AG04450 (cell line): ENCODE measurements at regions not wholly inside any gene's neighbourhood (a gene's known extent, or its start where the extent isn't known, plus 50 kb on each side); places are given as distances from the start of the nearest gene placed in this dataset.
"Not testable (repeated sequence)": the region's sequence is repeated elsewhere in the genome, so short reads cannot be mapped to it uniquely, and the experiment has no call there.

Source experiments
- CTCF ChIA-PET: fragments of 300-600, 350-600 bp; formaldehyde crosslinking; extraction: SDS; loops from one replicate; lab custom pipeline; 2022; ENCODE audit warnings: antibody characterized with exemption, inconsistent platforms; lab: Charles Lee
- POLR2A ChIA-PET: fragments of 350-600 bp; formaldehyde crosslinking; extraction: SDS; loops from one replicate; lab custom pipeline; 2021; ENCODE audit warnings: antibody characterized with exemption, inconsistent platforms; lab: Yijun Ruan, JAX
- DNase-seq: peaks from one replicate; pipeline ENCODE4 v3.0.0-alpha.2; 2011; ENCODE audit warnings: low read depth, low spot score
- H3K27ac ChIP-seq: one replicate; pipeline ENCODE4 v1.5.1; 2012; ENCODE audit warnings: low read depth, low read length, control low read depth
- H3K27me3 ChIP-seq: one replicate; pipeline ENCODE4 v1.6.0; 2012; ENCODE audit warnings: low read length; ENCODE audit not compliant: control insufficient read depth, insufficient read depth
- H3K4me3 ChIP-seq: 2 replicates; pipeline ENCODE4 v1.5.1; 2011; ENCODE audit warnings: mild to moderate bottlenecking, low read depth, low read length, control low read depth
- H3K9me3 ChIP-seq: 2 replicates; pipeline ENCODE4 v1.5.1; 2012; ENCODE audit warnings: low read length; ENCODE audit not compliant: control insufficient read depth, insufficient read depth
- TF ChIP-seq, protein P1 (sequence below): IDR thresholded peaks from 2 replicates; pipeline ENCODE4 v1.5.1; 2011; ENCODE audit warnings: low read depth, low read length, control low read depth, inconsistent platforms

DNA sequence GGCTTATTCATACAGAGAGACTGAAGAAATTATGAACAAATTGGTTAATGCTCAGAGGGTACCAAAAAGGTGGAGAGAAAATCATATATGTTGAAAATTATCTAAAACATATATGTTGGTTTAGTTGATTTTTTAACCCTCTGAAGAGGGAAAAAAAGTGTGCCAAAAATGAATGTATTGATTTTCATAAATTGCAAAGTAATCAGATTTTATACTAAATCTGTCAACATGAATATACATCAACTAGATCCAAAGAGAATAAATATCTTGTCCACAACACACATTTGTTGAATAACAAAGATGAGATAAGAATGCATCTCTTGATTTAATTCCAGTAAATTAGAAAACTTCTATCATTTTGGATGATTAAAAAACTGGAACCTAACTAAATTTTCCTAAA, 125.3 kb upstream of the TACR3 start:
- Histone ChIP-seq H3K9me3 (no peaks in the 10 kb centered on the region; the same call in 1 of the 2 replicates), H3K27ac (no peak overlapping the region), H3K27me3 (no peaks in the 10 kb centered on the region), H3K4me3 (no peak overlapping the region)
- POLR2A ChIA-PET: no interaction called here
- no peak for DNase-seq
- TF ChIP-seq, protein P1, sequence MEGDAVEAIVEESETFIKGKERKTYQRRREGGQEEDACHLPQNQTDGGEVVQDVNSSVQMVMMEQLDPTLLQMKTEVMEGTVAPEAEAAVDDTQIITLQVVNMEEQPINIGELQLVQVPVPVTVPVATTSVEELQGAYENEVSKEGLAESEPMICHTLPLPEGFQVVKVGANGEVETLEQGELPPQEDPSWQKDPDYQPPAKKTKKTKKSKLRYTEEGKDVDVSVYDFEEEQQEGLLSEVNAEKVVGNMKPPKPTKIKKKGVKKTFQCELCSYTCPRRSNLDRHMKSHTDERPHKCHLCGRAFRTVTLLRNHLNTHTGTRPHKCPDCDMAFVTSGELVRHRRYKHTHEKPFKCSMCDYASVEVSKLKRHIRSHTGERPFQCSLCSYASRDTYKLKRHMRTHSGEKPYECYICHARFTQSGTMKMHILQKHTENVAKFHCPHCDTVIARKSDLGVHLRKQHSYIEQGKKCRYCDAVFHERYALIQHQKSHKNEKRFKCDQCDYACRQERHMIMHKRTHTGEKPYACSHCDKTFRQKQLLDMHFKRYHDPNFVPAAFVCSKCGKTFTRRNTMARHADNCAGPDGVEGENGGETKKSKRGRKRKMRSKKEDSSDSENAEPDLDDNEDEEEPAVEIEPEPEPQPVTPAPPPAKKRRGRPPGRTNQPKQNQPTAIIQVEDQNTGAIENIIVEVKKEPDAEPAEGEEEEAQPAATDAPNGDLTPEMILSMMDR: no peak
- CTCF ChIA-PET: no interaction called here

DNA sequence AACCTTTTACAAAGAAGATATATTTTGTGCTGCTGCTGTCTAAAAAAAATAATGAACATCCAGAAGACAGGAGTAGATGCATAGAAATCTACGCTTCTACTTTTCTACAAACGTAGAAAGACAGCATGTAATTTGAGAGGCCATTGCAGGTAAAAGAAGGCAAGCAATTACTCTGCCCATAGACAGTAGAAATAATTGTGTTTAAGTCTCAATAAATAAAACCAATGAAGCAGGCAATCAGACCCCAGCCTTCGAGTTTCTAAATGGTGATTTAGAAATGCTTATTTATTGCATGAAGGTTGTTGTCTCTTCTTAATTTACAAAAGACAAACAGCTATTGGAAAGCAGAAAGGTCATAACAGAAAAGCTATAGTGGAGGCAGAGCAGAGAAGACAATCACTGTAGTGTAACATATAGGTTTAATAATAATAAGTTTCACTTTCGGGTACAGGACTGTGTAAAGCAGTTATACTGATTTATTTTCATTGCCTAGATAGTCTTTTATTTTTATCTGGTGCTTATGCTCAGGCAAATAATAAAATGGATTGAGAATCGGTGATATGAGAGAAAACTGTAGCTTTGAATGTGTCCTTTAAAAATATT, 123.0 kb upstream of the TACR3 start:
- Histone ChIP-seq H3K27ac (no peak overlapping the region), H3K27me3 (no peaks in the 10 kb centered on the region), H3K9me3 (no peaks in the 10 kb centered on the region), H3K4me3 (no peak overlapping the region)
- DNase-seq: no peak
- ChIA-PET CTCF (no interaction called here), POLR2A (no interaction called here)
- TF ChIP-seq, protein P1: no peak

DNA sequence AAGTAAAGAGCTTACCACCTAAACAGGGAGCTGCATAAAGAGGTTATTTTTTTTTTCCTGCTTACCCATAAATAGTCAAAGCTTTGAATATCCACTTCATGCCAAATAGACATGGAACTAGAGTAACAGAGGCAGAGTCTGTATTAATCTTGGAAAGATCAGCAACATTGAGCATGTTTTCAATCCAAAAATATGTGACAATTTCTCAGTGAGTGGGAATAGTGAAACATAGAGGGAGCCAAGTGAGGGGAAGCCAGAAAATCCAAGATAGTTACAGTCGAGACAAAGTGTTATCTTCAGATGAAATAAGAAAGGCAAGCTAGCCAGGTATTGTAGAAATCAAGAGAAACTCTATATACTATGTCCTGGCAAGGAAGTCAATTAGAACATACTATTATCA, 122.3 kb upstream of the TACR3 start:
- Histone ChIP-seq H3K4me3 (no peak overlapping the region), H3K27ac (no peak overlapping the region), H3K27me3 (no peaks in the 10 kb centered on the region), H3K9me3 (peaks cover 3% of the 10 kb centered on the region; the same call in 1 of the 2 replicates)
- TF ChIP-seq, protein P1: no peak
- no peak for DNase-seq
- POLR2A ChIA-PET: no interaction called here
- CTCF ChIA-PET: no interaction called here

DNA sequence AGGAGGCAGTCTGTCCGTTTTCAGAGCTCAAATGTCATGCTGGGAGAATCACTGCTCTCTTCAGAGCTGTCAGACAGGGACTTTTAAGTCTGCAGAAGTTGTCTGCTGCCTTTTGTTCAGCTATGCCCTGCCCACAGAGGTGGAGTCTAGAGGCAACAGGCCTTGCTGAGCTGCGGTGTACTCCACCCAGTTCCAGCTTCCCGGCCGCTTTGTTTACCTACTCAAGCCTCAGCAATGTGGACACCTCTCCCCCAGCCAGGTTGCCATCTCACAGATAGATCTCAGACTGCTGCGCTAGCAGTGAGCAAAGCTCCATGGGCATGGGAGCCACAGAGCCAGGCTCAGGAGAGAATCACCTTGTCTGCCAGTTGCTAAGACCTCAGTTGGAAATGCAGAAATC, 90.5 kb upstream of the TACR3 start:
- H3K9me3 ChIP-seq, H3K4me3 ChIP-seq, CTCF ChIA-PET, H3K27ac ChIP-seq, H3K27me3 ChIP-seq, DNase-seq, POLR2A ChIA-PET: not testable (repeated sequence)

DNA sequence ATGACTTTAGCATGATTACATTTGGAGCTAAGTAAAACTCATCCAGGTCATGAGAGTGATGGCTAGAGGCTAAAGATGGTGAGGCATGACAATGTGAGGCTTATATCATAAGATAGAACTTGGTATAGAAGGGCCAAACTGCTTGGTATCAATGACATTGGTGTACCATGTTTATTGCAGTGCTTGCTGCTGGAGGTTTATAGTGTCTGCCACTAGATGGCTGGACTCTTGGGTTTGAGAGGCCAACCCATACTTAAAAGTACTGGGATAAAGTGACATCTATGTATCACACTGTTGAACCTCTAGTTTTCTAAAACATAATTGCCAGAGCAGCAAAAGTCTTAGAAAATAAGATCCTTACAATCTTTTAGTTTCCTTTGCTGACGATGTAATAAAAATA, 83.0 kb upstream of the TACR3 start:
- ChIA-PET CTCF (no interaction called here), POLR2A (no interaction called here)
- Histone ChIP-seq H3K9me3 (peaks cover 6% of the 10 kb centered on the region), H3K4me3 (no peak overlapping the region), H3K27me3 (no peaks in the 10 kb centered on the region), H3K27ac (no peak overlapping the region)
- TF ChIP-seq, protein P1: no peak
- DNase-seq: no peak
